ENCODE measurements at regions not wholly inside any gene's neighbourhood (a gene's known extent, or its start where the extent isn't known, plus 50 kb on each side); places are given as distances from the start of the nearest gene placed in this dataset.

DNA sequence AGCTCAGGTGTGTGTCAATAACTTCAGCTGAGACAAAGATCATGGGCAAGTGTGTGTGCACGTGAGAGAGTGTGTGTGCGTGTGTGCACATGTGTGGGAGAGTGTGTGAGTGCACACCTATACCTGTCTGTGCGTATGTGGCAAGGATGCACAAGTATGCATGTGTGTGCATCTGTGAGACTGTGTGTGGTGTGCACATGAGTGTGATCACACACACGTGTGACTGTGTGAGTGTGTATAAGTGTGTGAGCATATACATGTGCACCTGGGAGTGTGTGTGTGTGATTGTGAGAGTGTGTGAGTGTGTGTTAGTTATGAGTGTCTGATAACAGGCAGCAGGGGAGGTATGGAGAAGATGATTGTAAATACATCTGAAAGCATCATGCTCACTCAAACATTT, 657.3 kb upstream of the PFKP start:
- TF ChIP-seq, protein P1, sequence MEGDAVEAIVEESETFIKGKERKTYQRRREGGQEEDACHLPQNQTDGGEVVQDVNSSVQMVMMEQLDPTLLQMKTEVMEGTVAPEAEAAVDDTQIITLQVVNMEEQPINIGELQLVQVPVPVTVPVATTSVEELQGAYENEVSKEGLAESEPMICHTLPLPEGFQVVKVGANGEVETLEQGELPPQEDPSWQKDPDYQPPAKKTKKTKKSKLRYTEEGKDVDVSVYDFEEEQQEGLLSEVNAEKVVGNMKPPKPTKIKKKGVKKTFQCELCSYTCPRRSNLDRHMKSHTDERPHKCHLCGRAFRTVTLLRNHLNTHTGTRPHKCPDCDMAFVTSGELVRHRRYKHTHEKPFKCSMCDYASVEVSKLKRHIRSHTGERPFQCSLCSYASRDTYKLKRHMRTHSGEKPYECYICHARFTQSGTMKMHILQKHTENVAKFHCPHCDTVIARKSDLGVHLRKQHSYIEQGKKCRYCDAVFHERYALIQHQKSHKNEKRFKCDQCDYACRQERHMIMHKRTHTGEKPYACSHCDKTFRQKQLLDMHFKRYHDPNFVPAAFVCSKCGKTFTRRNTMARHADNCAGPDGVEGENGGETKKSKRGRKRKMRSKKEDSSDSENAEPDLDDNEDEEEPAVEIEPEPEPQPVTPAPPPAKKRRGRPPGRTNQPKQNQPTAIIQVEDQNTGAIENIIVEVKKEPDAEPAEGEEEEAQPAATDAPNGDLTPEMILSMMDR (IDR thresholded peaks at IDR 0.05): no peak
- no peak for TF ChIP-seq POLR2A (IDR thresholded peaks at IDR 0.05)
